Endothelial cell of hepatic sinusoid (primary cell): ENCODE measurements at regions not wholly inside any gene's neighbourhood (a gene's known extent, or its start where the extent isn't known, plus 50 kb on each side); places are given as distances from the start of the nearest gene placed in this dataset.

Experiments used
- in situ Hi-C: cut with HindIII; loops from 2 replicates; pipeline ENCODE4 v1.10.0; 2017; ENCODE audit warnings: low sequenced_read_pairs

DNA sequence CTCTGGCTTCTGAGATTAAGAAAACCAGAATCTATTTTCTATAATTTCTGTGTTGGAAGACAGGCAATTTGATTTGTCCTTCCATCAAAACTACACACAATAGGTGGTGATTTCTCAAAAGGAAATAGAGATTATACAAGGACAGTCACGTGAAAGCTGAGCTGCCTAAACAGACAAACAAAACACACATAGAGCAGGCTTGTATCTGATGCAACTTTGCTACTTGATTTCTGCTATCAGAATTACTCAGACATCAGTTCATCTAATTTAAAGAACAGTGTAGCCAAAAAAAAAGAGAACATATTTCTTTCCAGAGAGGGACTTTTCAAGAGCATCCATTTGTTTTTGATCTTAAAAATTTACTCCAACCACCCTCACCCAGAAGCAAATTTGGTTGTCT is 2128.3 kb upstream of the C9orf72 start:
- in situ Hi-C loops: no loop called here

DNA sequence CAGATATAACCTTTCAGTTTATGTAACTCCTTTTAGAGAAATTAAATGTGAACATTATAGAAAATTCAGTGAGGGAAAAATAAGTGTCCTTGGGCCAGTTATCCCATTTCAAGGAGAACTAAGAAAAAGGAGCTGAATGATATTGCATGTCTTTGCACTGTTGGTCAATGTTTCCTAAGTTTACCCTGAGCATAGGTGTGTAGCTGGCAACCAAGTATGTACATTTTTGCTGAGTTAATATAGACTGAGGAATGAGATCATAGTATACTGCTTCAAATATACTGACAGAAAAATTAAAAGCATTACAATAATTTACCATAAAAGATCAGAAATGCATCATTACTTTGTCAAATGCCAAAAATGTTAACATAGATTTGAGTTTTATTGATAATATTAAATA is 2128.7 kb upstream of the C9orf72 start:
- in situ Hi-C loops: no loop called here

DNA sequence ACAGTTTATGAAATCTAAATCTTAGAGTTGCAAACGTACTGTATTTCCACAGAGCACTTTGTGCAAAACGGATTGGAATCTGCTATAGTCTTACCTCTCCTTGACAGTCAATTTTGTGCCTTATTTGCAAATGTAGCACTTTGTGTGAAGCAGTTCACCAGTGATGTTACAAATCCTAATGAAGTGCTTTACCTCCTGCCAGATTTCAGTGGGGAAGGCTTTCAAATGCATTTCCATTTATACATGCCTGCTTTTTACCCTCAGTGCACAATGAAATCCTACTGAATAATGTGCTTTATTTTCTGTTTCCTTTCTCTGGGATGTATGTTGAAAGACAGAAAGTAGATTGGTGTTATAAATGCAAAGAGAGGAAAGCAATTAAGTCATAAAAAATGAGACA is 2141.6 kb upstream of the C9orf72 start:
- in situ Hi-C loops: no loop called here

DNA sequence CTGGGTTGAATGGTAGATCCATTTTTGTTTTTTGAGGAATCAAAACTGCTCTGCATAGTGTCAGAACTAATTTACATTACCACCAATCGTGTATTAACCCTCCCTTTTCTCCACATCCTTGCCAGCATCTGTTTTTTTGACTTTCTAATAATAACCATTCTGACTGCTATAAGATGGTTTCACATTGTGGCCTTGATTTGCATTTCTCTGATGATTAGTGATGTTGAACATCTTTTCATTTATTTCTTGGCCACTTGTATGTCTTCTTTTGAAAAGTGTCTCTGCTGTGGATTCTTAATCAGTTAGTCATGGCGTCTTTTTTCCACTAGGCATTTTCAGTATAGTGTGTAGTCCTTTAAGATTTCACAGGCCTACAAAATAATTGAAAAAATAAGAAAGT is 2144.3 kb upstream of the C9orf72 start:
- in situ Hi-C loops: no loop called here

DNA sequence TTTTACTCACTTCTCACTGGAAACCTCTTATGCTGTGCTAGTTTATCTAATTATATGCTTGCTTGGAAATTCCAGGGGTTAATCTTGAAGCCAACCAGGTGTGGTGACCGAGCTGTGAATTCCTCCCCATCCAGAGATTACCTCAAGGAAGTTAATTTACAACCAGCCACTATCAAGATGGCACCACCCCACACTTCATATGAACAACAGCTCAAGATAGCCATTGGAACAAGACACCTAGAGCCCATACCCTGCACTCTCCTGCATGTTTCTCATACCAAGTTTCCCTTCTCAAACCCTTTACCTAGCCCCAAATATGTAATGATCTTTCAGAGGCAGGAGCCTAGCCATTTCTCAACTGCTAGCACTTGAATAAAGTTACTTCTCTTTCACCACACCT is 2156.9 kb upstream of the C9orf72 start:
- in situ Hi-C loops: no loop called here

DNA sequence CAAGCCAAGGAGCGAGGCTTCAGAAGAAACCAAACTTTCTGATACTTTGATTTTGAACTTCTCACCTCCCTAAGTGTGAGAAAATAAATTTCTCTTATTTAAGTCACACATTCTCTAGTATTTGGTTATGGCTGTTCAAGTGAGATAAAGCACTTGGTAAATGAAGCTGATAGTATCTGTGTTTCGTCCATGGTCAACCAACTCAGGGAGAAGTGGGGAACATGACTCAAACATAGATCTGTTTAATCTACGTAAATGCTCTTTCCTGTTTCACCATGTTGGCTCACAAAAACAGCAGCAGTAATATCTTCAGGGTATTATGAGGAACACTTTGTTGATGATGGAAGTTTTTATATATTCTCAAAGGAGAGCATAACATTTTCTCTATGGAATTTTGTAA is 2167.2 kb upstream of the C9orf72 start:
- in situ Hi-C loops: no loop called here

DNA sequence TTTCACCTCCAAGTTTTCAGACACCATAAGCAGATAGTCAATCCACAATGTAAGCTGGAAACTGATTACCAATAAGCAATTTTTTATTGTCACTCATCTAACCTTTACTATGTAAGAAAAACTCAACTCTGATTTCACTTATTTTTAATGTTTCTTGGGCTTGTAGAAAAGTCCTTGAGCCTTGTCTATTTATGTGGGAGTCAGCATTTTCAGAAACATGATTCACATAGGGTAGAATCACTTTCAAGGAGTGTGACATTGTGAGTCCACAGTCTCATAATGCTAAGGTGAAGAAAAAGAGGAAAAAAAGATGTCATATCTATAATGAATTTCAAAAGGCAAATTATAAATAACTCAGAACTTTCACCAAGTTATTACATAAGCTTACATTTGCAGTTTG is 2167.9 kb upstream of the C9orf72 start:
- in situ Hi-C loops: no loop called here

DNA sequence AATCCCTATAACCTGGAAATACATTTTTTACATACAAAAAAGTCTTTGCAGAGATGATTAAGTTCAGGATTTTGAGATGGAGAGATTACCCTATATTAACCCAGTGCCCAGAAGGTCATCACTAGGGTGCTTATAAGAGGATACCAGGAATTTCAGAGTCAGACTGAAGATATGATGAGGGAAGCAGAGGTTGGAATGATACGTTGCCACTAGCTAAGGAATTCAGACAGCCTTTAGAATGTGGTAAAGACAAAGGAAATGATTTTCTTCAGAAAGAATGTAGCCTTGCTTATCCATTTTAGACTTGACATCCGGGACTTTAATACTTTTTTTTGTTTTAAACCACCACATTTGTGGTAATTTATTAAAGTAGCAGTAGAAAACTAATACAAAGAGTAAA is 2176.8 kb upstream of the C9orf72 start:
- in situ Hi-C loops: no loop called here

DNA sequence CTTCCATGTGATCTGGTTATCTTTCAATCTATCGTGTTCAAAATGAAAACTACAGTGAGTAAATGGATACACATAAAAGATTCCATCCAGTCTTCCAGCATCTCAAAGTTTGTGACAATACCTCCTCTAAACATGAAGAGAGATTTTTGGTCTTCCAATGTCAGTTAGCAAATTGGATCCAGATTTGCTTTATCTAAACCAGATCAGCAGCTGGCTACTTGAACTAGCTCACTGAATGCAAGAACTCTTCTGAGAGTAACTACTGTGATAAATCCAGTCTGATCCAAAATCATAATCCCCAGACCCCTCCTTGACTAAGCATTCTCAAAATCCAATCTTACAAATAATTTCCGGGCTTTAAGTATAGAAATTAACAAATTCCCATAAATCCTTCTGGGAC is 2177.9 kb upstream of the C9orf72 start:
- in situ Hi-C loops: no loop called here

DNA sequence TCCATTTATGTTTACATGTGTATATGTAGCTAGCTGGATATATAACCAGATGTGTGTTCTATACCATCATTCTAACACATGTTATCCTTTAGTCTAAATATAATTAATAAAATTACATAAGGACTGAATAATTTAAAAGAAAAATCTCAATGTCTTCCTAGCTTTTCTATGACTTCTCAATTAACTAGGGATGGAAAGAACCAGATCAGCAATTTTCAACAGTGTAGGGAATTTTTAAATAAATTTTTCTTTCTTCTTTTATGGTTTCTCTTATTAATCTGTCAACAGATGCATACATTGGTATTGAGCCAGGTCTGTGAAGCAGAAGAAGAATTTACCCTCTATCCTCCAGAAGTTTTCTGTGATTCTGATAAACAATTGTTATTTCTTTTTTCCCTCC is 2180.4 kb upstream of the C9orf72 start:
- in situ Hi-C loops: no loop called here

DNA sequence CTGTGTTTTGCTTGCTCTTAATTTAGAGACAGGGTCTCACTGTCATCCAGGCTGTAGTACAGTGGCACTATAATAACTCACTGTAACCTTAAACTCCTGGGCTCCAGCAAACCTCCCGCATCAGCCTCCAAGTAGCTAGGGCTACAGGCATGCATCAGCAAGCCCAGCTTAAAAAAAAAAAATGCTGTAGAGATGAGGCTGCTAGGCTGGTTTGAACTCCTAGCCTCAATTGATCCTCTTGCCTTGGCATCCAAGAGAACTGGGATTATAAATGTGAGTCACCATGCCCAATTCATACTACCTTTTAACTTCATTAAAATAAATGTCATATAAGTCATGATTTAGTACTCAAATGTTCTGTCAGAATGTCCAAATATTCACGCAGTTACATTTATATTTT is 2195.7 kb upstream of the C9orf72 start:
- in situ Hi-C loops: no loop called here

DNA sequence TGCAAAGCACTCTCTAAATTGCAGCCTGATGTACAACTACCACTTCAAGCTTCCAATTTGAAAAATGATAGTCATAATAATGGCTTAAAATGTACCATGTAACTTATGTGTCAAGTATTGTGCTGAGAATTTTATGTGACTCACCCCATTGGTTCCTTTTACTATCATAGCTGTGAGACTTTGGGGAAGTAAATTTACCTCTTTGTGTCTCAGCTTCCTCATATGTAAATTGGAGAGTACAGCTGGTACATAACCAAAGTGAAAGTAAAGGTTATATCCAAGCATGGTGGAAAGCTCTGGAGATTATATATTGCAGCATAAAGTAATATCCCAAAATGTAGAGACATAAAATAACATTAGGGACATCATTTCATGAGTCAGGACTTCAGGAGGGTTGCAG is 2200.4 kb upstream of the C9orf72 start:
- in situ Hi-C loops: no loop called here

DNA sequence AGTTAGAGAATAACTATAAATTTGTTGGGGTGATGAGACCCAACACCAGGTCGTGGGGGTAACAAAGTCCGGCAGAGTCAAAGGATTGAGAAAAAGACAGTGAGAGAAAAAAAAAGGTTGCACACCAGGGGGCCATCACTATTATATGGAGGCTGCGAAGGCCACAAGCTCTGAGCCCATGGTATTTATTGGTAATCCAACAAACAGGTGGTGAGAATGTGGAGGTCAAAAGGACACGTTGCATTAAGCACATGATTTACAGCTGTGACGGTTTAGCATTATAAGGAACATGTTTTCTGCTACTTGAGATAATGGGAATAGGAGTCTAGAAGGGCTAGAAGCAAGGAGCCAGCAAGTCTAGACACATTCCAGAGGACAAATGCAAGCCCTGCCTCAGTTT is 2202.2 kb upstream of the C9orf72 start:
- in situ Hi-C loops: no loop called here

DNA sequence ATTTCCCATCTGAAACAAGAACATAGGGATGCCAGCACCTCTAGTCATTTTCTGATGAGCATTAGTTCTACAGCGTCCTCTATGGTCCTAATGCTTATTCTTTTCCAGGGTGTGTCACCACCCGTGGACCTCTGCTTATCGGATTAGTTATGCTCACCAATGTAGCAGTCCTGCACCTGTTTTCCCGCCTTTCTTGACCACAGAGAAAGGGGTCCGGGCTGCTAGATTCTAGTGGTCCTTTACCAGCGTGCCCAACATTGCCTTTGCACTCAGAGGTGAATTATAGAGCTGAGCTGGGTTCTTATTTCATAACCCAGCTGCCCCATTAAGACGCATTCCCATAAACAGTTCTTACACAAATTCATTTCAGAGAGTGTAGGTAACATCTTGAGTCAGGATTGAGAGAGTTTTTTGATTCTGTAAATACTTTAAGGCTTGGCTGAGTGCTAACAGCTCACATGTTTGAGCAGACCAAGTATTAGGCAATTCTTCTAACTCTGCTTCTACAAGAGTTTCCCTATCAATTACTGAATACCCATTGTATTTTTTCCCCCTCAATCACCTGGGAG is 2205.1 kb upstream of the C9orf72 start:
- in situ Hi-C loops: no loop called here

DNA sequence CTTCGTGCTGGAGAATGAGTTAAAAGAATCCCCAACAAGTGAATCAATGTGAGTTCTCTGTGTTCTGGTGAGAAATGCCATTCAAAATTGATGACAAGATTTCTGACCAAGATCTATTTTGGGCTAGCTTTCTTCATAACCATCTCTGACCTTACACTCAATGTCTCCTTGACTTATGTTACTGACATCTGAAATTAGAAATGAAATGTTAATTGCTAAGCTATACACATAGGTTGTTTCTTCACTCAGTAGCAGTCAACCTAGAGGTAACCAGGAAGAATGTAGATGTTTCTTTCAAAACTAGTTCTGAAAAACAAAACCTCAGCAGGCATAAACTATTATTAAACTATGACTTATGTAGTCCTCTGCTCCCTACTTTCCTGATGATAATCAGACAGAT is 2220.7 kb upstream of the C9orf72 start:
- in situ Hi-C loops: no loop called here

DNA sequence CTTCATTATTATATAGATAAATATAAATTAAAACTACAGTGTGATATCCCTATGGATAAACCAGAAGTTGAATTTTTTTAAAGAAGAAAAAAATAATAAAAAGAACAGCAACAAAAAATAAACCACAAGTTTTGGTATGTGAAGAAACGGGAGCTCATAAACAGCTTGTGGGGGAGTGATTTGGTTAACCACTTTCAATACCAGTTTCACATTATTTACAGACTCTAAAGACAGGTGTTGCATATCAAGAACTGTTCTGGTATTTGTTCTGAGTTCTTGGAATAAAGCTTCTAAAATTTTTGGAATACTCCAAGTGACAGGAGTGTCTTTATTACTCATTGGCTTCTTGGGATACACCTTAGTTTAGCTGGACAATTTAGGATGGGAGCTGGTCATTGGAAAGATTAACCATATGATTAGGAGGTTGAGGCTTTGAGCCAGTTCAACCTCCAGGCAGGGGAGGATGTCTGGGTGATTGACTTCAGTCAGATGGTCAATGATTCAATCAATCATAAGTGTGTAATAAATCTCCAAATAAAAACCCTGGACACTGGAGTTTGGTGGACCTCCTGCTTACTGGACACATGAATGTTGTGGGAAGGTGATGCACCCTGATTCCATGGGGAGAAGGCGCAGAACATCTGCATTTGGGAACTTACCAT is 2223.1 kb upstream of the C9orf72 start:
- in situ Hi-C loops: no loop called here

DNA sequence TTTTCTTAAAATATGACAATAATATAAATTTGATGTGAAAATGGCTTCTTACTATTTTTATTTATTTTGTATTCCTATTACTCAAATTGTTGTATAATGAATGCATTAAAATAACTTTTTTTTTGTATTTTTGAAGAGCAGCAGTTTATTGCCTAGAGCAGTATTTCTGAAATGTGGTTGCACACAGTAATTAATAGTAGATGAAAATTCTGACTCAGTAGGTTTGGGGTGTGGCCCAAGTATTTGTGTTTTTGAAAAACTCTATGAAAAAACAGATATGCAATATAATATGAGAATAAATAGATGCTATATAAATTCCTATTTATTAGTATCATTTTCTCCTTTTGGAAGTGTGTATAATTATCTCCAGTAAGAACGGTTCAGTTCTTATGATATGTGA is 2225.3 kb upstream of the C9orf72 start:
- in situ Hi-C loops: no loop called here

DNA sequence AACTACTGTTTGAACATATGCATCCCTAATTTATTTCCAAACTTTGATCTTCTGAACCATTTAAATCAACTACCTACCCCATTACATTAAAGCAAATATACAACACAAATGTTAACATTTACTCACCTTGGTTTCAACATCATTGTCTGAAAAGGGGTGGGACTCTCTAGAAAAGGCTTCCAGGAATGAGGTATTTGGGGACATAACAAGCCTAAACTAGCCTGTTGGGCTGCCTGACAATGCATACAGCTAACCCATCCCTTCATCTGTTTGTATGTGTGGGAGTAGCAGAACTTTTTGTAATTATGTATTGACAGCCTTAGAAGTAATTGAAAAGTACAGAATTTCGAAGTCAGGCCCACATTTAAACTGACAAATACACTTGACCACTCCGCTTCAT is 2225.9 kb upstream of the C9orf72 start:
- in situ Hi-C loops: no loop called here

DNA sequence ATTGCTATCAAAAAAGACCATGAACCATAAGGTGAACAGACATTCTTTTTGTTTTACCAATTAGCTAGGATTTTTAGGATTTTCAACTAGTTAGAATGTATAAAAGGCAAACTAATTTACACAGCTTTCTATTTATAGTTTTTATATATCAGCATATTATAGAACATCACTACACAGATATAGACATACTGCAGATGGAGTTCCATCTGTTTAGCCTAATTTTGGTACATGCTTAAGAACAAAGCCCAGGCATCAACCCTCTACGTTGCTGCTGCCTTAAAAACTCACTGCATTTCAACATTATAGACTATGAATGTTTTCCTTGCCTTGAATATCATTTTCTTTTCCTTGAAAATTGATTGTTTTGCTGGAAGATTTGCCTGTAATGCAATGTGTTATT is 2227.5 kb upstream of the C9orf72 start:
- in situ Hi-C loops: no loop called here

DNA sequence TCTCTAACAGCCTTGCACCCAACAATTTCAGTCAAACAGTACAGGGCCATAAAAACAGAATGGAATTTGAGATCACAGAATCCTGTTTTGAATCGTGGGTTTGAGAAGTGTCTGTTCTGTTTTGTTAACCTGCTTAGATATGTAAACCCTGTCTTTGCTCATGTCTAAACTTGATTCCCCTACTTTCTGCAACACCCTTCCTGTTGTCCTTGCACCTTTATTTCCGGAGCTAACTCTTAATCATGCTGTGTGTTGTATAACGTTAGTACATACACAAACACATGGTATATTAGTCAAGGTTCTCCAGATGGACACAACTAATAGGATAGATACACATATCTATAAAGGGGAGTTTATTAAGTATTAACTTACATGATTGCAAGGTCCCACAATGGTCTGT is 2229.2 kb upstream of the C9orf72 start:
- in situ Hi-C loops: no loop called here

DNA sequence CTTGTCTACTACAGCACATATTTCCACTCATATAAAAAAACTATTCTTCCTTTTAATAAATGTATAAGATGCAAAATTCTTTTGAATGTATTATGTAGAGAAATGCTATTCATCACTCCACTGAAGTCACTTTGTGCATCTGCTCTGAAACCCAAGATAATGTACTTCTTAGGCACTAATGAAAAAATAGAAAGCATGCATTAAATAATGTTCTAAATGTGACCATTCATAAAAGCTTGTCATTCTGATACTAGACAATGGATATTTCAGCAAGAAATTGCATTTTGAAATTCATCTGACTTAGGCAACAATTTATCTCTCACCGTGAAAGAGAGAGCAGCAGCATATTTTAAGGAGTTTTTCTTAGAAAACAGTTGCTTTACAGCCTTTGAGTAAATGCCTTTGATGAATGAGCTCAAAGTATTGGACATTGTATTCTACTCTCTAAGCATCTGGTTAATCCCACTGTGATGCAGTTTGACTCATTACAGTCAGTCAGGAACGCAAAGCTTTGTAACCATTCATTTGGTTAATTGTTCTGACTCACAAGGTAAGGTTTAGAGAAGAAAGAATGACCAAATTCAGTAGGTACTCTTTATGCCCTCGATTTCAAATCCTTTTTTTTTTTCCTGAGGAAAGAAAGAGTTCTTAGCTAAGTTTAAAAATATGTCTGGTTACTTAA is 2233.8 kb upstream of the C9orf72 start:
- in situ Hi-C loops: no loop called here

DNA sequence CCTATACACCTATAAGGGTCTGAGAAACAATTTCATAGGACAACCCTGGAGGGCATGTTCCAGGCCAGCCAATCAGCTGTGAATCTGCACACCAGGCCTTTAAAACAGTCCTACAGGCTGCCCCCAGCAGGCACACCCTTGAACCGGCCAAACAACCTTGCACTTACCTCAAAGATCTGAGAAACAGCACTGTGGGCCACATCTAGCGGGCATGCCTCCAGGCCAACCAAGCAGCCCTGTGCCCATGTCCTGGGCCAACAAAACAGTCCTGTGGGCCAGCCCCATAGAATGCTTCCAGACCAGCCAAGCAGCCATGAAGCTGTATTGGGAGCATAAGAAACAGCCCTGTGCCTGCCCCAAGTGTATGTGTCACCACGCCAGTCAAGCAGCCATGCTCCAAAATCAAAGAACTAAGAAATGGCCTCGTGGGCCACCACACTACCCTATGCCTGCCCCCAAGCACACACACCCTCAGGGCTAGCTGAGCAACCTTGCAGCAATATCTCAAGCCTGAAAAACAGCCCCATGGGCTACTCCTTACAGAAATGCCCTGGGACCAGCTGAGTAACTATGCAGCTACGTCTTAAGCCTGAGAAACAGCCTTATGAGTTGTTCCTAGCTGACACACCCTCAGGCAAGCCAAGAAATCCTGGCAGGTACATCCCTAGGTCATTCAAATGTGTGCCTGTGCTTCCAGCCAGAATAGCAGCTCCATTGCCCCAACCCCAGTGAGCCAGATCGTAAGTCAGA is 2243.8 kb upstream of the C9orf72 start:
- in situ Hi-C loops: no loop called here
